ENCODE measurements at regions not wholly inside any gene's neighbourhood (a gene's known extent, or its start where the extent isn't known, plus 50 kb on each side); places are given as distances from the start of the nearest gene placed in this dataset.

- TF ChIP-seq REST (IDR thresholded peaks at IDR 0.05; ENCODE audit: insufficient read depth in 1 of 2, low read depth in 2 of 2, low read length in 2 of 2) (no peak), POLR2AphosphoS5 (IDR thresholded peaks at IDR 0.05; ENCODE audit: low read depth, low read length) (no peak), TAF1 (IDR thresholded peaks at IDR 0.05; ENCODE audit: borderline replicate concordance, insufficient read depth, low read length) (no peak), SIN3A (IDR thresholded peaks at IDR 0.05; ENCODE audit: borderline replicate concordance, insufficient read depth, low read length) (no peak)
These were observed 98.7 kb downstream of the KCNJ12 start for GRCh38 chr17:21474815-21475214.
